Activated T-cell treated with anti-CD3 and anti-CD28 coated beads, Interleukin-2, amount 50 U/mL, for 48 hours (primary cell): ENCODE measurements at regions not wholly inside any gene's neighbourhood (a gene's known extent, or its start where the extent isn't known, plus 50 kb on each side); places are given as distances from the start of the nearest gene placed in this dataset.
A peak's percentile ranks its signal among the peaks of the same experiment; 100 is the strongest.
"Not testable (repeated sequence)": the region's sequence is repeated elsewhere in the genome, so short reads cannot be mapped to it uniquely, and the experiment has no call there.

Source experiments
- DNase-seq, 2 experiments: peaks; one replicate each; pipeline ENCODE4 v3.0.0-alpha.2; 2020

DNA sequence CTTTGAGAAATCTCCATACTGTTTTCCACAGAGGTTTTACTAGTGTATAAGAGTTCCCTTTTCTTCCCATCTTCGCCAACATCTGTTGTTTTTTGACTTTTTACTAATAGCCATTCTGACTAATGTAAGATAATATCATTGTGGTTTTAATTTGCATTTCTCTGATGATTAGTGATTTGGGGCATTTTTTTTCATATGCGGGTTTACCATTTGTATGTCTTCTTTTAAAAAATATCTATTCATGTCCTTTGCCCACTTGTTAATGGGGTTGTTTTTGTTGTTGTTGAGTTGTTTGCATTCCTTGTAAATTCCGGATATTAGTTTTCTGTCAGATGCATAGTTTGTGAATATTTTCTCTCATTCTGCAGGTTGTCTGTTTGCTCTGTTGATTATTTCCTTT lies 167.1 kb downstream of the PRL start:
- DNase-seq, result no peak

DNA sequence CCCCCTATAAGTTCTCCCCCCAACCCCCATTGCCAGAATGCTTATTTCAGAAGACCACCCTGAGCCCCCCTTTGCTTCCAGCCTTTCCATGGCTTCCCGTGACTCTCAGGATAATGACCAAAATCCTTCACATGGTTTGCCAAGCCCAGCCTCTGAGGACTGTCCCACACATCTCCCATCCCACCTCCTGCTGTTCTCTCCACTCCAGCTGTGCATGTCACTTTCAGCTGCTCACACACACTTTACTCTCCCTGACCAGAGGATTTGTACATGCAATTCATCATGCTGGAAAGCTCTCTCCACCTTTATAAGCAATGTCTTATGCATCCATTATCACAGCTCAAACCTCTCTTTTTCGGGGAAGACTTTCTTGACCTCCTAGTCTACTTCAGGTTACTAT lies 164.2 kb downstream of the PRL start:
- no peak for DNase-seq

DNA sequence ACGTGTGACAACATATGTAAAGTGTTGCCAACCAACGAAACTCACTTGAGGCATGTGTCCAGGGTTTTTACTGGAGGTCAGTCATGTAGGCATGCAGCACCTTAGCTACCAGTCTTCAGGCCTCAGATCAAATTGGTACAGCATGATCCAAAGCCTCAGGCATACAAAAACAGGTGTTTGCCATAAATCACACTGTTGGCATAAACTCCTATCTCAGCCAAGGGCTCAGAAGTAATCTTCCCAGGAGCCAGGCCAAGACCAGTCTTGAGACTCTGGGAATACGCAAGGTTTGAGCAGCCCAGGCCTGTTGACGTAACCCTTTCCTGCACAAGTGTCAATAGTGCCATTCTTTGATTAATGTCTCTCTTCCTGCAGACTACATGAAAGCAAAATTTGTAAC lies 163.5 kb downstream of the PRL start:
- no peak for DNase-seq

DNA sequence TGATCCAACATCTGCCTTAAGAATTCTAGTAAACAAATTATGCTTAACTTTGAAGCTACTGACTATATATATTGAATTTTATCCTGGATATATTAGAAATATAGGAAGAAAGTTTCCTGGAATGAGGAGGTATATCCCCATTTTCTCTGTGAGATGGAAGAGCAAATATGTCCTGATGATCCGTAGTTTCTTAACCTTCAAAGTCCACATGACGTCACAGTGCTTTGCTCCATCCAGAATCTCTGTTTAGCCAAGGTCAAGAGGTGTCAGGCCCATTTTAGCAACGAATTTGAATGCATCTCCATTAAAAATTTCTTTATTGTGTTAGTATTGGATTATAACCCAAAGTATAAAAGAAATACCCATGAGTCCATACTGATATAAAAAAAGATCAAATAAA lies 162.5 kb downstream of the PRL start:
- DNase-seq, result no peak

DNA sequence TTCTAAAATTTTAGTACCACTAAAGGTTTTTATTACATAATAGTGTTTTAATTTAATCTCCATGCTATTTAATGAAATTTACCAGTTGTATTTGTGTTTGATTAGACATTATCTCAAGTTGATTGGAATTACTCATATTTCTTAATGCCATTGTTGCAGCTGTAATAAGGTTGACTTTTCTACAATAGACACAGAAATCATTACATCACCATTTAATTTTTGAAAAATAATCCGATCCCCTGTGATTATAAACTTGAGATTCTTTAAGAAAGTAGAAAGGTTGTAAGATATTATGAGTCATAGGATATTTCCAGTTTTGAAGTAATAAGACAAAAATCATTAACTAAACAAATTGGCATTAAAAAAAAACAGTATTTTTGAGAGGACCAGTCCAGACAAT lies 161.4 kb downstream of the PRL start:
- no peak for DNase-seq

DNA sequence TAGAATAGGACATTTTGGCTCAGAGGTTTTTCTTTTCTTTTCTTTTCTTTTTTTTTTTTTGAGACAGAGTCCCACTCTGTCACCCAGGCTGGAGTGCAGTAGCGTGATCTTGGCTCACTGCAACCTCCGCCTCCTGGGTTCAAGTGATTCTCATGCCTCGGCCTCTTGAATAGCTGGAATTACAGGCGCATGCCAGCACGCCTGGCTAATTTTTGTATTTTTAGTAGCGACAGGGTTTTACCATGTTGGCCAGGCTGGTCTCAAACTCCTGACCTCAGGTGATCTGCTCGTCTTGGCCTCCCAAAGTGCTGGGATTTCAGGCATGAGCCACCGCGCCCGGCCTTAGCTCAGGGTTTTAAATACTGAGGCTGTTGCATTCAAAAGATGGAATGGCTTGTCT lies 156.1 kb downstream of the PRL start:
- DNase-seq, result not testable (repeated sequence)

DNA sequence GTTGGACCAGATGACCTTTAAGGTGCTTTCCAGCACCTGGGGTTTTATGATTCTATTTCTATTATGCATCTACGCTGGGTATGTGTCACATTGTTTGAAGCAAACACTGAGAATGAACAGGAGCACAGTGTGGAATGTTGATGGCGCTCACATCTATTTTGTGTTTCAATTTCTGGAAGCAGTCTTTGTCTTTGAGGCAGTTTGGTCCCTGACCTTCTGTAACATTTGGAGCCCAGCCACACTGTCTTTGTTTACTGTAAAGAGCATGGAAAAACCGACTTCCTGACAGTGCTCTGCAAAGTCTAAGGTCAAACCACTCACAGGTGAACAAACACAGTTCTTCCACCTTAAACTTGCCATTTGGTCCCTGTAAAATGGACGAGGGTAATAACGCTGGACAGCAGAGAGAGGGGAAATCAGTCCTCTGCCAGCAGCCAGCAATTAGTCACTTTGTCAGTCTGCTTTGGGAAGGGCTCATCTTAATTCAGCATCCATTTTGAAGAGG lies 155.5 kb downstream of the PRL start:
- no peak for DNase-seq

DNA sequence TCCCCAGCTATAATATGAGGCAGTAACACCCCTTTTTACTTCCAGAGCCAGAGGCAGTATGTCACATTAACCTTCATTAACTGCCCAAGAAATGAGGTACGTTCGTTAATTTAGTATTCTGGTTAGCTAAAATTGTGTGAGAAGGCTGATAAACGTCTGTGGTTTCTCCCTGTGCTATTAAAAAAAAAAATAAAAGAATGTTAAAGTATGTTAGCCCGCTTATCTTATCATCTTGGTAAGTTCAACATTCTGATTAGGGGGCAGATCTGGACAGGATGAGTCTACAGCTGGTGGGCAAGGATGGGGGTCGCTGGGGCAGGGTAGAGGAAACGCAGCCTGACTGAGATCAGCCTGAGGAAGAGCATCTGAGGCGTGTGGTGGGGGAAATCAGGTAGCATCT lies 154.0 kb downstream of the PRL start:
- DNase-seq, result no peak

DNA sequence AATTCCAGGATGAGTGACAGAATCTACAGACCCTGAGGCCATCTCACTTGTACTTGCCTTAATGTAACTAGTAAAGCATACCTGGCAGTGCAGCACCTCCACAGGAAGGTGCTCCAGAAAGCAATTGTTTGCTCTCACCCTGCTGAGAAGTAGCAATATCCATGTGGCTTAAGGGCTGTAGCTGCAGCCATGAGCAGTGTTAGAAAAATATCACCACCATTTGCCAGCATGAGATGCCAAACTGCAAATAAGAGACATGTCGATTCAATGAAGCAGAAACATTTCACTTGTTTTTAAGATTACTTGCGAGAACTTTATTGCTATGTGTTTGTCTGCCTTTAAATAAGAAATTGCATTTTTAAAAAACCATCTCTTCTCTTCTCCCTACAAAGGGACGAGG lies 151.5 kb downstream of the PRL start:
- DNase-seq, result no peak

DNA sequence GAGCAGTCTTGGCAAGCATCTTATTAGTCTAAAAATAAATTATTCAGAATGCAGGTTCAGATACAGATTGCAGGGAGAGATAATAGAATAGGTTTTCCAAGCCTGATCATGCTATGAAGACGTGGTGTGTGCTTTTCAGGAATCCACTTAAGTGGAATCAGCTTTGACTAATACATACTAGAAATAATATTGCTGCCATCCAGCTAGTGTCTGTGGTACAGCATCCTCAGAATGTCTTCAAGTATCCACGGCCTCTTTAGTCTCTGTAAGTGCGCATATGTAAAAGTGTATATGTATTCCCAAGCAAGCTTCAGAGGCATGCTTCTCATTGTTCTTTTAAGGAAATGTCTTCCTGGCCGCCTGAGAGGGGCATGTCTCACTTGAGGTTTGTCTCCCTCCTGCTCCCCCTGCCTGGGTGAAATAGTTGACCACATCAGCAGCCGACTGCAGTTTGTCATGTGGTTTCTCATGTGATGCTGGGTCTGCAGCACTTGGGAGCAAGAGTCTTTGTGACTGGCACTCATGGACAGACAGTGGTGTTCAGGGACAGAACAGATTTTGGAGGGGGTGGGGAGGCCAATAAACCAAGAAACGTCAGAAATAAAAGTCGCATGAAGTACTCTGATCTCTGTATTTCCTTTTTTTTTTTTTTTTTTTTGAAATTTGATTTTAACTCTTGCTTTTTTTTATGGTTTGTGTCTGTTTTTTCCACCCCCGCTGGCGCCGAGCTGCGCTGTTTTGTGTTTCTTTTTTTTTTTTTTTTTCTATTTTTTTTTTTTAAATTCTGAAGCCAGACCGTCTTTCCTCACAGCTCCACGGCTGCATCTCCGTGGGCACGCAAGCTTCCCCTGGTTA lies 150.8 kb downstream of the PRL start:
- DNase-seq, result peak in 1 of 2 experiments; percentile 17

DNA sequence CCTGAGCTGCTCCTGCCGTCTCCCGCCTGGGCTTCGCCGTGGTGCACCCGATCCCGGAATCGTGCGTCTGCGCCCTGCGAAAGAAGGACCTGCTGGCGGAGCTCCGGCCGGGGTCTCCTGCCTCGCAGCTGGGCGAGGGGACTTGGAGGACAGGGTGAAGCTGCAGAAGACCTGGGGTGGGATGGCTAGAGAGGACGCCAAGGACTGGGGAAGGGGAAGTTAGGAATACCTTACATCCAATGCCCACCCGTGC lies 150.2 kb downstream of the PRL start:
- no peak for DNase-seq

DNA sequence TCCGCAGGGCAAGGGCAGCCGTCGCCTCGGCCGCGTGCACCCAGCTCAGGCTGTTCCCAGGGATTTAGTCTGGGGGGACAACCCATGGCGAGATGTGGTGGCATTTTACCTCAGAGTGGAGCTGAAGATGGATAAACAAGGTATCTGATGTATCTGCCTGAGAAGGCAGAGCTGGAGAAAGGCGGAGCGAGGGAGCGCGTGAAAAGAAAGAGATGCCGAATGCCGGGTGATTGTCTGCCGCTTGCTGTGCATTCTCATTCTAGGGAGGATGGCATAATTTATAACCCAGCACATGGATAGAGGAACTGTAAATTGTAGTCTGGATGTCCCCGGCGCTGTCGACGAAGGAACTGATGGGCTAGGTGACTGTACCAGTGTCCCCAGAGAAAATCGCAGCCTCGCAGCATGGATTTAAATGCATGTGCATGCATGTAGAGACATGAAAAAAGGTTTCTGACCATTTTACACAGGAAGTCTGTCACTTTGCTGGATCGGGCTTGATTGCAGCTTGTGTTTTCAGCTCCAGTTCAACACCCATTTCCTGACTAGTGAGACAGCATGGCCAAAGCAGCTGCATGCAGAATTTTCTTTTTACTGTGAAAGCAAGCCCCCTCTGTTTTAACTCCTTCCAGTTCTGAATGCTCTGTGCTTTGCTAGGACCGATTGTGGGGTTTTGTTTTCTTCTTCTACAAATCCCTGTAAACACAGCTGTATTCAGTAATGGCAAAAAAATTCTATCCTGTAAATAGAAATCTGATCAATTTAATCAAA lies 149.7 kb downstream of the PRL start:
- DNase-seq, result peak; percentile 26 to 30

DNA sequence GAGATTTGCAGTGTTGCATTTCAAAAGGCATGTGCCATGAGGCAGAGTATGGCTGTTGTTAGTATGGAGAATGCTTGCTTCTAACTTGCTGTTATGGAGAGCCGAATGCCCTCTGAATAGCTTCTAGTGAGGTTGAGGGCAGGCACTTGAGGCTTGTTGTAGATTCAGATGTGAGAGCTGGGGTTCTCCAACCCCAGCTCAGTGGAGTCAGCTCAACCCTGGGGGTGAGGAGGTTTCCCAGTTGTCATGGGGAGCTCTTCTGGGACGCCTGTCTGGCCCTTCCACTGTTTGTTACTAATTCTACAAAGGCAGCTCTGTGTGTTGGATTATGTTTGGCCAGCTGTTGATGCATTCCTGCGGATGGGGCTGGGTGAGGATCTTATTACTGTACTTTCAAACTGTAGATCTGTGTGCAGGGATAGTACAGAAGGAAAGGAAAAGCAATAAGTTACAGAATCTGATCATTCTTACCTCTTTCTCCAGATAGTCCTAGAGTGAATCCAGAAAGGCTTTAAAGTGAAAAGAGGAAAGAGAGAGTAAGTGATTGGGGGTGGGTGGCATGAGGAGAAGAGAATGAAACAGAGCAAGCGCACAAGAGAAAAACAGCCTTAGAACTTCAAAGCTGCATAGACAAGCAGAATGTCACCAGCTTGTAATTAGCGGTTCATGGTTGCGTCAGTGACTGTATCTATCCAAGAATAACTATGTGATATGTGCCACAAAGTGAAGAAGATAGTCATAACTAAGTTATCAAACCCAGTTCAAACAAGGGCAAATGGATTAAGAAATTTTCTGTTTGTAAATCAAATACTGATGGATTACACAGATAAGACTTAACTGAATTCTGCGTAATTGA lies 148.7 kb downstream of the PRL start:
- no peak for DNase-seq

DNA sequence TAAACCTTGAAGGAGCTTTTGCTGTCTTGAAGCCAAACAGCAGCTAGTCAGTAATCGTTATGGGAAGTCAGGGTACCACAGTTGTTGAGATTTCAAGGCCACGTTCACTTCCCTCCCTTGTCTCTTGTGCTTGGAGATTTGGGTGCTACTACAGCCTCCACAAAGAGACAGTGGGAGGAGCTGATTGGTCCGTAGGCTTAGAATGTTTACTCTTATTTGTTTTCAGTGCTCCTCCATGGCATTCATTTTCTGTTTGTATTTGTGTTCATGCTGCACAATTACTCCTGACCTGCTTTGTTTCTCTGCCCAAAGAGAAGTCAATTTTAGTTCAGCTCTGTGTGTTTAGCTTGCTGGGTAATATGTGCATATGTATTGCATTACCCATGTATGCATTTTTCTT lies 147.7 kb downstream of the PRL start:
- DNase-seq, result no peak

DNA sequence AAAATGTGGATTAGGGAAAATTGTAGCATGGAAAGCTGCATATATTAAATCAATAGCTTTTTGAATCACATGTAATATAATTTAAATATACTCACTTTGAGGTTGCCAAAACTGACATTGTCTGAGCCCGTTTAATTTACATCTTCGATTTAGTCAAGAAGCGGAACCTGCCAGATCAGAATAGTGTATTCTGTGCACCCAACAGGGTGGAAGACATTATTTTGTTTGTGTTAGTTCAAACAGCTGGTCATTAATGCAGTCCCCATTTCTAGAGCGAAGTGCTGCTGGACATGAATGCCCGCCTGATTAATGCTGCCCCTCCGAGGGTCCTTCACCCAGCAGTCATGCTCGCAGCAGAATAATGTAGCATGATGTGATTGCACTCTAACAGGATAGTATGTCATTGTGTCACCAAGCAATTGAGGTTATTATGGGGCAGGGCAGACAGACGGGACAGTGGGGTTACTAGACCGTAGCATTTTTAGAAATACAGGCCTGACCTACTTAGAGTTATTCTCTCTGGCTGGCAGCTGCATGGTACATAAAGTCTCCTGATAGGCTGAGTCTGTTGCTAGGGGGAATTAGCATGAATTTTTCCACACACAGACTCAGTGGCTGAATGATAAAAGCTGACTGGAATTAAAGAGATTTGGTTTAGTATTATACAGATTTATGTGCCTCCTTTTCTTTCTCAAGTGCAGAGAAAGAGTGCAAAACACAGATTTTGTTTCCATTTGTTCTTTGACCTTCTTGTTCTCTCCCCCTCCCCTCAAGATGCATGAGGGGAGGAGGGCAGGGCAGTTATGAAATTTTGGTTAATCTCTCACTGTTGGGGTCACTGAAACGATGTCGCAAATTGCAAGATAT lies 147.1 kb downstream of the PRL start:
- no peak for DNase-seq

DNA sequence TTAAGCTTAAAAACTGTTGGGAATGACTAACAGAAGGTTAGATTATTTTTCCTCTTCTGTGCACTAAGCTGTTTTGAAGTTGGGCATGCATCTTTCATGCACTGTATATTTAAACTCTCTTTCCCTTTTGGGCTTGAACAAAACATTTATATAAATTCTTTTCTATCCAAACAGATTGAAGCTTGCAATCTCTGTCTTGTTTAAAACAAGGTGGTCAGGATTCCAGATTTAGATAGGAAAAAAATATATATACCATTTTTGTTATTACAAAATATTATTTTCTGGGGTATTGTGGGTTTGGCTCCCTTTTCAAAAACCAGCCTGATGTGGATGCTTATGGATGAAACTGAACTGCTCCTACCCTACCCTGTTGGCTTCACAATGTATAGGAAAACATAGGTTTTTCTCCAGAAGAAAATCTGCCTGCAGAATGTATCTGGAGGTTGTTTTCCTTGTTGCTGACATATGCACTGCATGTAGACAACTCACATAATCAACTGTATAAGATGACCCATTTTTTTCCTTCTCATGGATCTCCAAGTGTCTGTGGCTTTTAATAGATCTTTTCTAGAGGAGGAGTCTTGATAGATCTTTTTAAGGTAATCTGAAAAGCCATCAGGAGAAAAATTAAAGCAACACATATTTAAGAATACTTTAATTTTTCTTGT lies 146.3 kb downstream of the PRL start:
- DNase-seq, result no peak

DNA sequence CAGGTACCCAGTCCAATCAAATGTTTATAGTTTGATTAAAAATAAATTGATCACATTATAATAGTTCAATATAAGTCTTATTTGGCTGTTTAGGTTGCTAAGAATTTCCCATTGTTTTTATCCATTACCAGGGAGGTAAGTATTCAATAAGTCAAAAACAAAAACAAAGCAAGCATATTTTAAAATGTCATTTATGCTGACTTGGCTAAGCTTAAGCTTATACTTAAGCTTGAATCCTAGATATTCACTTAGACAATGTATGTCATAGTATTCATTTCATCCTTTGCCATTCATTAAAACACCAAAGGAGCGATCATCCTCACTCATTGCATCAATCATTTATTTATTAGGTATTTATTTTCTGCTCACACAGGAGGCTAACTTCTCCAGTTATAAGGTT lies 144.9 kb downstream of the PRL start:
- no peak for DNase-seq

DNA sequence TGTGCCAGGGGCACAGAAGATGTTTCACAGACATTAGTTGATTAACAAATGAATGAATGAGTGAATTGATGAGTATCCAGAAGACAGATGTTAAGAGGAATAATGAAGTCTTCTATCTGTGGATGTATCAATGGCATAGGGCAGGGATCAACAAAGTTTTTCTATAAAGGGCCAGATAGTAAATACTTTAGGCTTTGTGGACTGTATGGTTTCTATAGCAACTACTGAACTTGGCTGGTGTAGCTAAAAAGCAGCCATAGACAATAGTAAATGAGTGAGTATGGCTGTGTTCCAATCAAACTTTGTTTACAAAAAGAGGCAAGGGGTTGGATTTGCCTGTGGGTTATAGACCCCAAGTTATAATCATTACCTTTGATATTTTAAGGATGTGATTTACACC lies 144.0 kb downstream of the PRL start:
- DNase-seq, result no peak

DNA sequence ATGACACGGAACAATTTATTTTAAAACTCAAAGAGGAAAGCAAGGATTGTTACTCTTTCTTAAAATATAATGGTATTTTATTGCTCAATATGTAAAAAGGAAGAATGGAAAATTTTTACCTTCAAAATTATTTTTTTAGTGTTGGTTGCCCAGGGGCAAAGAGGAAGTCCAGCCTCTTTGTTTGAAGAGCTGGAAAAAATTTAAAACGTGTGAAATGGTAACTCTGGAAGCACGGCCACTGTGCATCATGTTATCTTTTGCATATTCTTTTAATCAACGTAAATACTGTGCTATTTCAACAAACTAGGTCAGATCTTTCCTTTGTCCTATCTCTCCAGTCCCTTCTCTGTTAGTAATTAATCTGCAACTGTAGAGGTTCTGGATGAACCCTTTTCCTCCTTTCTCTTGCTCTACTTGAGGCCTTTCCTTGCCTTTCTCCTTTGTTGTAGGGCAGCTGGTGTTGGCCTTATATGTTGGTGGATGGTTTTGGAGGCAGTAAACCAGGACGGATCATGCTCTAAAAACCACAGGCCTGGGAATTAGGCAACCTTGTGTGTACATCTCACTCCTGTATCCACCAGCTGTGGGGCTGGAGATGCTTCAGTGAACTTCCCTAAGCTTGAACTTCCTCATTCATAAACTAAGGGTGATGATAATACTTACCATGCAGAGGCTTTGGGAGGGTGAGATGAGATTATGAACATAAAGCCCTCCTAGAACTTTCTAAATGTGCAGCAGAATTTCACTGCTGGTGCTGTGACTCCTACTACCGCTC lies 143.3 kb downstream of the PRL start:
- no peak for DNase-seq

DNA sequence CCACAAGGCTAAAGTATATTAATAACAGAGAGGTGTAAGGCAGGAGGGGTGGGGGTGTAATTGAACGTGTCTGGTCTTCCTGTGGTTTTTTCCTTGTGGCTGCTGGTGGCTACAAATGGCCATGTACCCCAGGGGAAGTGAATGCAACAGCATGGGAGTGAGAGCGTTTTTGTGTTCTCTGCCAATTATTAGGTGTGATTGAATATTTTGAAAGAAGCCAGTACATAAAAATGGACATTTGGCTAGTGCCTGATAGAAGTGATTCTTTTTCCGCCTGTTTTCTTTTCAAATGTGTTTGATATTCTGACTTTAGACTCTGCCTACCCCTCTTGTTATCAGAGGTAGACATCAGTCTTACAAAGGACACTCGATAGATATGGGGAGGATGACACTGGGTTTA lies 141.3 kb downstream of the PRL start:
- DNase-seq, result no peak

DNA sequence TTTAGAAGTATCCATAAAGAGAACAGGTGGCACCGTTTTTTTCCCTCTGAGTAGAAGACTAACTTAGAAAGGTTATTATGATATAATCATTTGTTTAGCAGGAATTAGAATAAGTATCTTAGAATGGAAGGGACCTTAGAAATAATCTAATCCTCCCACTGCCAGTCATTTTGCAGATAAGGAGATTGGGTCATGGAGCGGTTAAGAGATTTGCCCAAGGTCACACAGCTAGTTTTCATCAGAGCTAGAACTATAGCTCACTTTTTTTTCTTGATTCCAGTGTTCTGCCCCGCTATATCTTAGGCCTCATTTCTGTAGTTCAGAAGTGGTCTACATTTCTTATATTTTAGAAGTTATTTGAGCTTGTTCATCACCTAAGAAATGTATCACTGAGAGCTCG lies 139.6 kb downstream of the PRL start:
- no peak for DNase-seq
